ENCODE measurements at regions not wholly inside any gene's neighbourhood (a gene's known extent, or its start where the extent isn't known, plus 50 kb on each side); places are given as distances from the start of the nearest gene placed in this dataset.

DNA sequence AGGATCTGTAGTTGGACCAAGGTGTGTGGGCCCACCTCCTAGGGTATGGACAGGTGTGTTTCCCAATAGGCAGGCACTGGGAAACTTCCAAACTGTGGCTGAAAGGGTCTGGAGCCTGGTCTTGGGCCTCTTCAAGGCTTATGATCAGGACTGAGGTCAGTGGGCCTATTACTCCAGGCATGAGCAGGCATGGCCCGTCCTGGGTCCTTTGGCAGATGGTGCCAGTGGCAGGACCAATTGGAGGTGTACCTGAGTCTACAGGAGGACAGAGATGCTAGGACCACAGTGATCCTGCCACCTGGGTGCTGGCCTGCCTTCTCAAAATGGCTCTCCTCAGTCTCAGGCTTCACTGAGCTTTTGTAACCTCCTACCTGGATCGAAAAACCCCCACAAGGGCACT, 95.4 kb downstream of the RAB18 start:
- Histone ChIP-seq H3K4me1 (ENCODE audit: insufficient read depth, low read length) (no peaks in the 10 kb centered on the region), H3K9me2 (replicated peaks; ENCODE audit: low read length) (no peaks in the 10 kb centered on the region), H3K9ac (ENCODE audit: low read length) (no peak overlapping the region), H3K4me2 (ENCODE audit: low read length) (no peak overlapping the region), H3F3A (ENCODE audit: low read length, unreplicated experiment) (no peaks in the 10 kb centered on the region), H2AFZ (ENCODE audit: low read length) (no peak overlapping the region), H3K9me3 (ENCODE audit: low read length) (no peaks in the 10 kb centered on the region), H3K4me3 (ENCODE audit: low read length) (no peak overlapping the region), H4K20me1 (ENCODE audit: low read length) (no peaks in the 10 kb centered on the region), H3K36me3 (ENCODE audit: low read depth, low read length) (no peaks in the 10 kb centered on the region), H3K27ac (ENCODE audit: low read length) (no peak overlapping the region), H3K79me2 (ENCODE audit: low read length) (no peaks in the 10 kb centered on the region), H3K27me3 (ENCODE audit: low read length) (no peaks in the 10 kb centered on the region)
- no peak for DNase-seq
- intact Hi-C loops (cut with micrococcal nuclease): no loop called here
- ATAC-seq: no peak
- ChIA-PET CTCF (no interaction called here), POLR2A (ENCODE audit: unreplicated experiment) (no interaction called here)
- TF ChIP-seq, protein P1, sequence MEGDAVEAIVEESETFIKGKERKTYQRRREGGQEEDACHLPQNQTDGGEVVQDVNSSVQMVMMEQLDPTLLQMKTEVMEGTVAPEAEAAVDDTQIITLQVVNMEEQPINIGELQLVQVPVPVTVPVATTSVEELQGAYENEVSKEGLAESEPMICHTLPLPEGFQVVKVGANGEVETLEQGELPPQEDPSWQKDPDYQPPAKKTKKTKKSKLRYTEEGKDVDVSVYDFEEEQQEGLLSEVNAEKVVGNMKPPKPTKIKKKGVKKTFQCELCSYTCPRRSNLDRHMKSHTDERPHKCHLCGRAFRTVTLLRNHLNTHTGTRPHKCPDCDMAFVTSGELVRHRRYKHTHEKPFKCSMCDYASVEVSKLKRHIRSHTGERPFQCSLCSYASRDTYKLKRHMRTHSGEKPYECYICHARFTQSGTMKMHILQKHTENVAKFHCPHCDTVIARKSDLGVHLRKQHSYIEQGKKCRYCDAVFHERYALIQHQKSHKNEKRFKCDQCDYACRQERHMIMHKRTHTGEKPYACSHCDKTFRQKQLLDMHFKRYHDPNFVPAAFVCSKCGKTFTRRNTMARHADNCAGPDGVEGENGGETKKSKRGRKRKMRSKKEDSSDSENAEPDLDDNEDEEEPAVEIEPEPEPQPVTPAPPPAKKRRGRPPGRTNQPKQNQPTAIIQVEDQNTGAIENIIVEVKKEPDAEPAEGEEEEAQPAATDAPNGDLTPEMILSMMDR (conservative IDR thresholded peaks at IDR 0.05; ENCODE audit: low read depth, low read length): no peak
- TF ChIP-seq EZH2phosphoT487 (IDR thresholded peaks at IDR 0.05; ENCODE audit: borderline replicate concordance, low read length): no peak
- TF ChIP-seq EZH2 (IDR thresholded peaks at IDR 0.05; ENCODE audit: low read length, unreplicated experiment): no peak
- BruUV-seq (replicated peaks): no TSS peak

DNA sequence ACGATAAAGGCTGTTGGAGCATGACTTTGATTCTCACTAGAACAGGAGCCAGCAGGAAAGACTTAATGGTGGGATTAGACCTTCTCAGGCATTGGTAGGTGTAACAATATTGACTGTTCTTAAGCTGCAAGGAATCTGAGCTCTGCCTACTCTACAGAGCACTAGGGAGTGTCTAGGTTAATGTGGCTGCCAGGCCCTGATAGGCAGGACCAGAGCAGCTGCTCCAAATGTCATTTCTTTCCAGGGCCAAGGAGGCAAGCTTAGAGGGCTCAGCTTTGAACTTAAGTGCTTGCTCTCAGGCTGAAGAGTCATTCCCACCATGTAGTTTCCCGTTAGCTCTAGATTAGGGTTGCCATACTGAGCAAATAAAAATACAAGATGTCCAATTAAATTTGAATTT, 96.8 kb downstream of the RAB18 start:
- no peaks in the 10 kb centered on the region for H3K36me3 ChIP-seq (ENCODE audit: low read depth, low read length)
- no peak overlapping the region for H3K27ac ChIP-seq (ENCODE audit: low read length)
- TF ChIP-seq EZH2 (IDR thresholded peaks at IDR 0.05; ENCODE audit: low read length, unreplicated experiment): no peak
- TF ChIP-seq, protein P1 (conservative IDR thresholded peaks at IDR 0.05; ENCODE audit: low read depth, low read length): no peak
- TF ChIP-seq EZH2phosphoT487 (IDR thresholded peaks at IDR 0.05; ENCODE audit: borderline replicate concordance, low read length): no peak
- no peak overlapping the region for H2AFZ ChIP-seq (ENCODE audit: low read length)
- POLR2A ChIA-PET (ENCODE audit: unreplicated experiment): no interaction called here
- H4K20me1 ChIP-seq (ENCODE audit: low read length): no peaks in the 10 kb centered on the region
- DNase-seq (no peak), ATAC-seq (no peak)
- no peaks in the 10 kb centered on the region for H3F3A ChIP-seq (ENCODE audit: low read length, unreplicated experiment)
- no TSS peak for BruUV-seq (replicated peaks)
- H3K9me2 ChIP-seq (replicated peaks; ENCODE audit: low read length): no peaks in the 10 kb centered on the region
- intact Hi-C loops (cut with micrococcal nuclease): no loop called here
- no peak overlapping the region for H3K9ac ChIP-seq (ENCODE audit: low read length)
- CTCF ChIA-PET: no interaction called here
- no peaks in the 10 kb centered on the region for H3K9me3 ChIP-seq (ENCODE audit: low read length)
- no peaks in the 10 kb centered on the region for H3K27me3 ChIP-seq (ENCODE audit: low read length)
- H3K4me1 ChIP-seq (ENCODE audit: insufficient read depth, low read length): no peaks in the 10 kb centered on the region
- no peaks in the 10 kb centered on the region for H3K79me2 ChIP-seq (ENCODE audit: low read length)
- H3K4me3 ChIP-seq (ENCODE audit: low read length): no peak overlapping the region
- H3K4me2 ChIP-seq (ENCODE audit: low read length): no peak overlapping the region

DNA sequence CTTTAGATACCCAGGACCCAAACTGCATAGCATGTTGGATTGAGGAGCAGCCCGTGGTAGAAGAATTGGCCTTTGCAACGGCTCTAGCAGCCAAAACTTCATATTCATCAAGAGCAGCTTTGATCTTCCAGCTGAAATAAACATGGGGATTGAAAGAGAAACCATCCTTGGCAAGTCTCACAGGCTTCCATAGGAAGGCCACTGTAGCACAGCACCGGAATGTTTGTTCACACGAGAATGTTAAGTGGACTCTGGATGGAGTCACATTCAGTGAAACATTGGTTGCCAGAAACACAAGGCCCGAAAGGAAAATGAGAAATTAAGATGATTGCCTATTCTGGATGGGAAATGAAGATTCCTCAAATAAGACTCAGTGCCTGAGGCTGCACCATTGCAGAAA, 97.4 kb downstream of the RAB18 start:
- Histone ChIP-seq H3K4me1 (ENCODE audit: insufficient read depth, low read length) (no peaks in the 10 kb centered on the region), H3K27me3 (ENCODE audit: low read length) (no peaks in the 10 kb centered on the region), H3K9me2 (replicated peaks; ENCODE audit: low read length) (no peaks in the 10 kb centered on the region), H3K9me3 (ENCODE audit: low read length) (no peaks in the 10 kb centered on the region), H3F3A (ENCODE audit: low read length, unreplicated experiment) (no peaks in the 10 kb centered on the region), H3K79me2 (ENCODE audit: low read length) (no peaks in the 10 kb centered on the region), H3K36me3 (ENCODE audit: low read depth, low read length) (no peaks in the 10 kb centered on the region), H3K4me2 (ENCODE audit: low read length) (no peak overlapping the region), H4K20me1 (ENCODE audit: low read length) (no peaks in the 10 kb centered on the region), H3K4me3 (ENCODE audit: low read length) (no peak overlapping the region), H3K27ac (ENCODE audit: low read length) (no peak overlapping the region), H2AFZ (ENCODE audit: low read length) (no peak overlapping the region), H3K9ac (ENCODE audit: low read length) (no peak overlapping the region)
- intact Hi-C loops (cut with micrococcal nuclease): no loop called here
- ChIA-PET POLR2A (ENCODE audit: unreplicated experiment) (no interaction called here), CTCF (no interaction called here)
- no peak for TF ChIP-seq EZH2phosphoT487 (IDR thresholded peaks at IDR 0.05; ENCODE audit: borderline replicate concordance, low read length)
- TF ChIP-seq, protein P1 (conservative IDR thresholded peaks at IDR 0.05; ENCODE audit: low read depth, low read length): no peak
- no peak for TF ChIP-seq EZH2 (IDR thresholded peaks at IDR 0.05; ENCODE audit: low read length, unreplicated experiment)
- ATAC-seq (no peak), DNase-seq (no peak)
- no TSS peak for BruUV-seq (replicated peaks)
